GM23338 (cell line): ENCODE measurements at regions not wholly inside any gene's neighbourhood (a gene's known extent, or its start where the extent isn't known, plus 50 kb on each side); places are given as distances from the start of the nearest gene placed in this dataset.

ENCODE experiments used
- ATAC-seq: fragments of 200-7000 bp; cut with Tn5 transposase; 3 replicates; pipeline ENCODE4 v1.9.1; 2020
- DNase-seq: peaks from one replicate; pipeline ENCODE4 v3.0.0-alpha.2; 2015; ENCODE audit warnings: low spot score
- H2AFZ ChIP-seq: fragments of 200-600 bp; sonication (generic); 2 replicates; pipeline ENCODE4 v1.8.0; 2016; ENCODE audit warnings: antibody characterized with exemption, mild to moderate bottlenecking, moderate library complexity
- H3F3A ChIP-seq: fragments of 200-600 bp; sonication (generic); replicated peaks from 2 replicates; pipeline ENCODE4 v1.8.0; 2017; ENCODE audit warnings: antibody characterized with exemption, mixed run types, low read depth
- H3K27ac ChIP-seq: fragments of 200-600 bp; sonication (generic); 2 replicates; pipeline ENCODE4 v1.6.1; 2016; ENCODE audit warnings: low read depth
- H3K27me3 ChIP-seq: fragments of 200-600 bp; sonication (generic); 2 replicates; pipeline ENCODE4 v1.8.0; 2016; ENCODE audit warnings: mild to moderate bottlenecking, mixed run types, moderate library complexity; ENCODE audit not compliant: insufficient read depth
- H3K36me3 ChIP-seq: fragments of 200-600 bp; sonication (generic); 2 replicates; pipeline ENCODE4 v1.8.0; 2016; ENCODE audit warnings: mild to moderate bottlenecking; ENCODE audit not compliant: insufficient read depth
- H3K4me1 ChIP-seq: fragments of 200-600 bp; sonication (generic); 2 replicates; pipeline ENCODE4 v1.8.0; 2016; ENCODE audit warnings: mild to moderate bottlenecking, moderate library complexity; ENCODE audit not compliant: insufficient read depth
- H3K4me2 ChIP-seq: fragments of 200-600 bp; sonication (generic); 2 replicates; pipeline ENCODE4 v1.7.1; 2017; ENCODE audit warnings: mixed run types
- H3K4me3 ChIP-seq: fragments of 200-600 bp; sonication (generic); 2 replicates; pipeline ENCODE4 v1.6.1; 2016; ENCODE audit warnings: mixed run types
- H3K79me2 ChIP-seq: fragments of 200-600 bp; sonication (generic); replicated peaks from 2 replicates; pipeline ENCODE4 v1.8.0; 2017; ENCODE audit warnings: mild to moderate bottlenecking; ENCODE audit not compliant: insufficient read depth
- H3K9me2 ChIP-seq: fragments of 200-600 bp; sonication (generic); 2 replicates; pipeline ENCODE4 v1.8.0; 2017; ENCODE audit not compliant: insufficient read depth
- H4K20me1 ChIP-seq: fragments of 200-600 bp; sonication (generic); replicated peaks from 2 replicates; pipeline ENCODE4 v1.8.0; 2017; ENCODE audit warnings: mild to moderate bottlenecking; ENCODE audit not compliant: insufficient read depth
- H3K27ac Mint-ChIP-seq: 2 replicates; pipeline ENCODE4 v1.8.0; 2020; ENCODE audit warnings: inconsistent platforms, mild to moderate bottlenecking, moderate library complexity, mixed read lengths
- H3K27me3 Mint-ChIP-seq: 3 replicates; pipeline ENCODE4 v1.8.0; 2022; ENCODE audit warnings: low read depth, mild to moderate bottlenecking, moderate library complexity, mixed read lengths, inconsistent platforms; ENCODE audit not compliant: insufficient read depth, poor library complexity
- H3K36me3 Mint-ChIP-seq: 3 replicates; pipeline ENCODE4 v1.8.0; 2021; ENCODE audit warnings: low read depth, mild to moderate bottlenecking, inconsistent platforms, moderate library complexity, mixed read lengths
- H3K4me1 Mint-ChIP-seq: 3 replicates; pipeline ENCODE4 v1.8.0; 2020; ENCODE audit warnings: mild to moderate bottlenecking, inconsistent platforms, mixed read lengths
- H3K4me3 Mint-ChIP-seq: 3 replicates; pipeline ENCODE4 v1.8.0; 2021; ENCODE audit warnings: moderate library complexity, mild to moderate bottlenecking, inconsistent platforms, mixed read lengths
- H3K9me3 Mint-ChIP-seq: 3 replicates; pipeline ENCODE4 v1.8.0; 2020; ENCODE audit warnings: moderate library complexity, mild to moderate bottlenecking, inconsistent platforms, mixed read lengths
- CREB1 ChIP-seq: fragments of 250-450 bp; sonication (Bioruptor Pico); IDR thresholded peaks from 2 replicates; pipeline ENCODE4 v1.5.0; 2020; ENCODE audit warnings: low read depth, mild to moderate bottlenecking, moderate library complexity
- ETS1 ChIP-seq: IDR thresholded peaks from 2 replicates; pipeline ENCODE4 v1.6.1; 2016; ENCODE audit warnings: antibody characterized with exemption
- EZH2 ChIP-seq: fragments of 200-600 bp; sonication (generic); IDR thresholded peaks from one replicate; pipeline ENCODE4 v1.8.0; 2017; ENCODE audit warnings: antibody characterized with exemption, mild to moderate bottlenecking, low read depth; ENCODE audit not compliant: unreplicated experiment
- EZH2phosphoT487 ChIP-seq: fragments of 200-600 bp; sonication (generic); IDR thresholded peaks from one replicate; pipeline ENCODE4 v1.8.1; 2018; ENCODE audit warnings: antibody characterized with exemption; ENCODE audit not compliant: unreplicated experiment
- JUNB ChIP-seq: IDR thresholded peaks from one replicate; pipeline ENCODE4 v1.6.1; 2016; ENCODE audit warnings: antibody characterized with exemption; ENCODE audit not compliant: unreplicated experiment
- NANOG ChIP-seq: IDR thresholded peaks from 2 replicates; pipeline ENCODE4 v1.6.1; 2016; ENCODE audit warnings: antibody characterized with exemption, borderline replicate concordance
- POLR2AphosphoS5 ChIP-seq: IDR thresholded peaks from 2 replicates; pipeline ENCODE4 v1.6.1; 2016; ENCODE audit warnings: antibody characterized with exemption, low read depth
- STAT1 ChIP-seq: IDR thresholded peaks from one replicate; pipeline ENCODE4 v1.6.1; 2016; ENCODE audit warnings: antibody characterized with exemption; ENCODE audit not compliant: unreplicated experiment
- ZNF114 ChIP-seq: fragments of 250-450 bp; sonication (Bioruptor Pico); IDR thresholded peaks from 2 replicates; pipeline ENCODE4 v1.5.0; 2020; ENCODE audit warnings: mild to moderate bottlenecking, moderate library complexity
- ZNF331 ChIP-seq: fragments of 250-450 bp; sonication (Bioruptor Pico); IDR thresholded peaks from 2 replicates; pipeline ENCODE4 v1.5.0; 2020; ENCODE audit warnings: low read depth, mild to moderate bottlenecking, moderate library complexity
- TF ChIP-seq, protein P1 (sequence below): IDR thresholded peaks from one replicate; pipeline ENCODE4 v1.6.1; 2018; ENCODE audit warnings: antibody characterized with exemption; ENCODE audit not compliant: unreplicated experiment
- TF ChIP-seq, protein P2 (sequence below), 2 experiments: fragments of 200-600 bp in 1 of 2; sonication (generic) in 1 of 2; conservative IDR thresholded peaks; 2 replicates each; pipeline versions ENCODE4 v1.5.1 to v1.6.1; 2016 to 2017; ENCODE audit warnings: antibody characterized with exemption in 2 of 2, low read depth in 2 of 2, mild to moderate bottlenecking in 2 of 2, moderate library complexity in 1 of 2
- TF ChIP-seq, protein P3 (sequence below): fragments of 250-450 bp; sonication (Bioruptor Pico); IDR thresholded peaks from 2 replicates; pipeline ENCODE4 v1.5.0; 2020; ENCODE audit warnings: mild to moderate bottlenecking, moderate library complexity

DNA sequence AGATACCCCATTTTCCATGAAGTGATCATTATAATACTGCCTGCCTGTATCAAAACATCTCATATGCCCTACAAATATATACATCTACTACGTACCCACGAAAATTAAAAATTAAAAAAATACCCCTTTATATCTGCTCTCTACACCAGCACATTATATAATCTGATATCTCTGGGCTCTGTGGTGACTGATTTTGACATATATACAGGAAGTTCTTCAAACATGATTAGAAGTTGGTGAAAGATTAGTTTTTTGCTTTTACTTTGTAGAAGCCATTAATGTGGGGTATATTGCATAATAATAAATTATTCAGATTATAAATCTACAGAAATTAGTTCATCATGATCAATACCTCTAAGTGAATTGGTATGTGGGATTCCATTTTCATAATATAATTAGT is 126.7 kb upstream of the MDM1 start:
- Histone ChIP-seq H4K20me1 (no peaks in the 10 kb centered on the region), H3K27me3 (no peaks in the 10 kb centered on the region), H3K9me2 (peaks cover 3% of the 10 kb centered on the region; the same call in 1 of the 2 replicates), H3K79me2 (no peaks in the 10 kb centered on the region), H3K36me3 (no peaks in the 10 kb centered on the region), H3K4me3 (no peak overlapping the region), H3F3A (no peaks in the 10 kb centered on the region), H3K4me2 (no peak overlapping the region), H3K4me1 (peaks cover 23% of the 10 kb centered on the region), H3K27ac (no peak overlapping the region), H2AFZ (no peak overlapping the region)
- no peaks in the 10 kb centered on the region for H3K9me3 Mint-ChIP-seq
- peaks cover 26% of the 10 kb centered on the region for H3K4me1 Mint-ChIP-seq
- TF ChIP-seq ZNF114 (CRISPR knock-in tag) (no peak), POLR2AphosphoS5 (no peak), STAT1 (no peak), EZH2phosphoT487 (no peak), ETS1 (no peak), JUNB (no peak), ZNF331 (CRISPR knock-in tag) (no peak), NANOG (no peak), CREB1 (CRISPR knock-in tag) (no peak), EZH2 (no peak)
- TF ChIP-seq, protein P1, sequence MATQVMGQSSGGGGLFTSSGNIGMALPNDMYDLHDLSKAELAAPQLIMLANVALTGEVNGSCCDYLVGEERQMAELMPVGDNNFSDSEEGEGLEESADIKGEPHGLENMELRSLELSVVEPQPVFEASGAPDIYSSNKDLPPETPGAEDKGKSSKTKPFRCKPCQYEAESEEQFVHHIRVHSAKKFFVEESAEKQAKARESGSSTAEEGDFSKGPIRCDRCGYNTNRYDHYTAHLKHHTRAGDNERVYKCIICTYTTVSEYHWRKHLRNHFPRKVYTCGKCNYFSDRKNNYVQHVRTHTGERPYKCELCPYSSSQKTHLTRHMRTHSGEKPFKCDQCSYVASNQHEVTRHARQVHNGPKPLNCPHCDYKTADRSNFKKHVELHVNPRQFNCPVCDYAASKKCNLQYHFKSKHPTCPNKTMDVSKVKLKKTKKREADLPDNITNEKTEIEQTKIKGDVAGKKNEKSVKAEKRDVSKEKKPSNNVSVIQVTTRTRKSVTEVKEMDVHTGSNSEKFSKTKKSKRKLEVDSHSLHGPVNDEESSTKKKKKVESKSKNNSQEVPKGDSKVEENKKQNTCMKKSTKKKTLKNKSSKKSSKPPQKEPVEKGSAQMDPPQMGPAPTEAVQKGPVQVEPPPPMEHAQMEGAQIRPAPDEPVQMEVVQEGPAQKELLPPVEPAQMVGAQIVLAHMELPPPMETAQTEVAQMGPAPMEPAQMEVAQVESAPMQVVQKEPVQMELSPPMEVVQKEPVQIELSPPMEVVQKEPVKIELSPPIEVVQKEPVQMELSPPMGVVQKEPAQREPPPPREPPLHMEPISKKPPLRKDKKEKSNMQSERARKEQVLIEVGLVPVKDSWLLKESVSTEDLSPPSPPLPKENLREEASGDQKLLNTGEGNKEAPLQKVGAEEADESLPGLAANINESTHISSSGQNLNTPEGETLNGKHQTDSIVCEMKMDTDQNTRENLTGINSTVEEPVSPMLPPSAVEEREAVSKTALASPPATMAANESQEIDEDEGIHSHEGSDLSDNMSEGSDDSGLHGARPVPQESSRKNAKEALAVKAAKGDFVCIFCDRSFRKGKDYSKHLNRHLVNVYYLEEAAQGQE = no peak
- TF ChIP-seq, protein P2, sequence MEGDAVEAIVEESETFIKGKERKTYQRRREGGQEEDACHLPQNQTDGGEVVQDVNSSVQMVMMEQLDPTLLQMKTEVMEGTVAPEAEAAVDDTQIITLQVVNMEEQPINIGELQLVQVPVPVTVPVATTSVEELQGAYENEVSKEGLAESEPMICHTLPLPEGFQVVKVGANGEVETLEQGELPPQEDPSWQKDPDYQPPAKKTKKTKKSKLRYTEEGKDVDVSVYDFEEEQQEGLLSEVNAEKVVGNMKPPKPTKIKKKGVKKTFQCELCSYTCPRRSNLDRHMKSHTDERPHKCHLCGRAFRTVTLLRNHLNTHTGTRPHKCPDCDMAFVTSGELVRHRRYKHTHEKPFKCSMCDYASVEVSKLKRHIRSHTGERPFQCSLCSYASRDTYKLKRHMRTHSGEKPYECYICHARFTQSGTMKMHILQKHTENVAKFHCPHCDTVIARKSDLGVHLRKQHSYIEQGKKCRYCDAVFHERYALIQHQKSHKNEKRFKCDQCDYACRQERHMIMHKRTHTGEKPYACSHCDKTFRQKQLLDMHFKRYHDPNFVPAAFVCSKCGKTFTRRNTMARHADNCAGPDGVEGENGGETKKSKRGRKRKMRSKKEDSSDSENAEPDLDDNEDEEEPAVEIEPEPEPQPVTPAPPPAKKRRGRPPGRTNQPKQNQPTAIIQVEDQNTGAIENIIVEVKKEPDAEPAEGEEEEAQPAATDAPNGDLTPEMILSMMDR (conservative IDR thresholded peaks at IDR 0.05; ENCODE audit: low read depth in 2 of 2) = no peak
- TF ChIP-seq, protein P3, sequence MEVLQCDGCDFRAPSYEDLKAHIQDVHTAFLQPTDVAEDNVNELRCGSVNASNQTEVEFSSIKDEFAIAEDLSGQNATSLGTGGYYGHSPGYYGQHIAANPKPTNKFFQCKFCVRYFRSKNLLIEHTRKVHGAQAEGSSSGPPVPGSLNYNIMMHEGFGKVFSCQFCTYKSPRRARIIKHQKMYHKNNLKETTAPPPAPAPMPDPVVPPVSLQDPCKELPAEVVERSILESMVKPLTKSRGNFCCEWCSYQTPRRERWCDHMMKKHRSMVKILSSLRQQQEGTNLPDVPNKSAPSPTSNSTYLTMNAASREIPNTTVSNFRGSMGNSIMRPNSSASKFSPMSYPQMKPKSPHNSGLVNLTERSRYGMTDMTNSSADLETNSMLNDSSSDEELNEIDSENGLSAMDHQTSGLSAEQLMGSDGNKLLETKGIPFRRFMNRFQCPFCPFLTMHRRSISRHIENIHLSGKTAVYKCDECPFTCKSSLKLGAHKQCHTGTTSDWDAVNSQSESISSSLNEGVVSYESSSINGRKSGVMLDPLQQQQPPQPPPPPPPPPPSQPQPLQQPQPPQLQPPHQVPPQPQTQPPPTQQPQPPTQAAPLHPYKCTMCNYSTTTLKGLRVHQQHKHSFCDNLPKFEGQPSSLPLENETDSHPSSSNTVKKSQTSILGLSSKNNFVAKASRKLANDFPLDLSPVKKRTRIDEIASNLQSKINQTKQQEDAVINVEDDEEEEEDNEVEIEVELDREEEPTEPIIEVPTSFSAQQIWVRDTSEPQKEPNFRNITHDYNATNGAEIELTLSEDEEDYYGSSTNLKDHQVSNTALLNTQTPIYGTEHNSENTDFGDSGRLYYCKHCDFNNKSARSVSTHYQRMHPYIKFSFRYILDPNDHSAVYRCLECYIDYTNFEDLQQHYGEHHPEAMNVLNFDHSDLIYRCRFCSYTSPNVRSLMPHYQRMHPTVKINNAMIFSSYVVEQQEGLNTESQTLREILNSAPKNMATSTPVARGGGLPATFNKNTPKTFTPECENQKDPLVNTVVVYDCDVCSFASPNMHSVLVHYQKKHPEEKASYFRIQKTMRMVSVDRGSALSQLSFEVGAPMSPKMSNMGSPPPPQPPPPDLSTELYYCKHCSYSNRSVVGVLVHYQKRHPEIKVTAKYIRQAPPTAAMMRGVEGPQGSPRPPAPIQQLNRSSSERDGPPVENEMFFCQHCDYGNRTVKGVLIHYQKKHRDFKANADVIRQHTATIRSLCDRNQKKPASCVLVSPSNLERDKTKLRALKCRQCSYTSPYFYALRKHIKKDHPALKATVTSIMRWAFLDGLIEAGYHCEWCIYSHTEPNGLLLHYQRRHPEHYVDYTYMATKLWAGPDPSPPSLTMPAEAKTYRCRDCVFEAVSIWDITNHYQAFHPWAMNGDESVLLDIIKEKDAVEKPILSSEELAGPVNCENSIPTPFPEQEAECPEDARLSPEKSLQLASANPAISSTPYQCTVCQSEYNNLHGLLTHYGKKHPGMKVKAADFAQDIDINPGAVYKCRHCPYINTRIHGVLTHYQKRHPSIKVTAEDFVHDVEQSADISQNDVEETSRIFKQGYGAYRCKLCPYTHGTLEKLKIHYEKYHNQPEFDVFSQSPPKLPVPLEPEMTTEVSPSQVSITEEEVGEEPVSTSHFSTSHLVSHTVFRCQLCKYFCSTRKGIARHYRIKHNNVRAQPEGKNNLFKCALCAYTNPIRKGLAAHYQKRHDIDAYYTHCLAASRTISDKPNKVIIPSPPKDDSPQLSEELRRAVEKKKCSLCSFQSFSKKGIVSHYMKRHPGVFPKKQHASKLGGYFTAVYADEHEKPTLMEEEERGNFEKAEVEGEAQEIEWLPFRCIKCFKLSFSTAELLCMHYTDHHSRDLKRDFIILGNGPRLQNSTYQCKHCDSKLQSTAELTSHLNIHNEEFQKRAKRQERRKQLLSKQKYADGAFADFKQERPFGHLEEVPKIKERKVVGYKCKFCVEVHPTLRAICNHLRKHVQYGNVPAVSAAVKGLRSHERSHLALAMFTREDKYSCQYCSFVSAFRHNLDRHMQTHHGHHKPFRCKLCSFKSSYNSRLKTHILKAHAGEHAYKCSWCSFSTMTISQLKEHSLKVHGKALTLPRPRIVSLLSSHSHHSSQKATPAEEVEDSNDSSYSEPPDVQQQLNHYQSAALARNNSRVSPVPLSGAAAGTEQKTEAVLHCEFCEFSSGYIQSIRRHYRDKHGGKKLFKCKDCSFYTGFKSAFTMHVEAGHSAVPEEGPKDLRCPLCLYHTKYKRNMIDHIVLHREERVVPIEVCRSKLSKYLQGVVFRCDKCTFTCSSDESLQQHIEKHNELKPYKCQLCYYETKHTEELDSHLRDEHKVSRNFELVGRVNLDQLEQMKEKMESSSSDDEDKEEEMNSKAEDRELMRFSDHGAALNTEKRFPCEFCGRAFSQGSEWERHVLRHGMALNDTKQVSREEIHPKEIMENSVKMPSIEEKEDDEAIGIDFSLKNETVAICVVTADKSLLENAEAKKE = no peak
- H3K27ac Mint-ChIP-seq = no peak overlapping the region
- no peak for ATAC-seq
- peaks cover 3% of the 10 kb centered on the region for H3K27me3 Mint-ChIP-seq
- no peak overlapping the region for H3K4me3 Mint-ChIP-seq
- no peaks in the 10 kb centered on the region for H3K36me3 Mint-ChIP-seq
- no peak for DNase-seq
